Neural crest cell (in vitro differentiated cells): ENCODE measurements at regions not wholly inside any gene's neighbourhood (a gene's known extent, or its start where the extent isn't known, plus 50 kb on each side); places are given as distances from the start of the nearest gene placed in this dataset.

Source experiments
- DNase-seq: peaks from one replicate; pipeline ENCODE4 v3.0.0; 2021; ENCODE audit warnings: low read depth, mixed read lengths, low spot score
- H3K27ac Mint-ChIP-seq: one replicate; pipeline ENCODE4 v1.8.0; 2021; ENCODE audit warnings: mild to moderate bottlenecking, mixed read lengths; ENCODE audit not compliant: unreplicated experiment
- H3K27me3 Mint-ChIP-seq: 2 replicates; pipeline ENCODE4 v1.8.0; 2021; ENCODE audit warnings: low read depth, mild to moderate bottlenecking, mixed read lengths
- H3K36me3 Mint-ChIP-seq: 2 replicates; pipeline ENCODE4 v1.8.0; 2021; ENCODE audit warnings: low read depth, mild to moderate bottlenecking, mixed read lengths
- H3K4me1 Mint-ChIP-seq: 2 replicates; pipeline ENCODE4 v1.8.0; 2021; ENCODE audit warnings: mixed read lengths
- H3K4me3 Mint-ChIP-seq: one replicate; pipeline ENCODE4 v1.8.0; 2021; ENCODE audit warnings: mild to moderate bottlenecking, mixed read lengths
- H3K9me3 Mint-ChIP-seq: 2 replicates; pipeline ENCODE4 v1.8.0; 2021; ENCODE audit warnings: mixed read lengths
- CTCF ChIP-seq: fragments of 200-600 bp; sonication (generic); conservative IDR thresholded peaks from 2 replicates; pipeline ENCODE4 v1.5.0; 2021; ENCODE audit warnings: antibody characterized with exemption, mild to moderate bottlenecking

GRCh38 chr15:70188286-70188685 lies 90.6 kb upstream of the TLE3 start:
- Mint-ChIP-seq H3K27me3 (peaks cover under 1% of the 10 kb centered on the region), H3K27ac (no peak overlapping the region), H3K4me3 (no peak overlapping the region), H3K4me1 (peaks cover 16% of the 10 kb centered on the region), H3K9me3 (peaks cover 3% of the 10 kb centered on the region), H3K36me3 (no peaks in the 10 kb centered on the region)
- TF ChIP-seq CTCF: no peak
- DNase-seq: no peak

GRCh38 chr15:70187331-70187730 lies 89.6 kb upstream of the TLE3 start:
- peaks cover 7% of the 10 kb centered on the region for H3K4me1 Mint-ChIP-seq
- H3K27me3 Mint-ChIP-seq: no peaks in the 10 kb centered on the region
- TF ChIP-seq CTCF: no peak
- H3K27ac Mint-ChIP-seq: no peak overlapping the region
- DNase-seq: no peak
- no peaks in the 10 kb centered on the region for H3K36me3 Mint-ChIP-seq
- H3K9me3 Mint-ChIP-seq: peaks cover 3% of the 10 kb centered on the region
- H3K4me3 Mint-ChIP-seq: no peak overlapping the region

GRCh38 chr15:70186152-70186551 lies 88.4 kb upstream of the TLE3 start:
- Mint-ChIP-seq H3K36me3 (no peaks in the 10 kb centered on the region), H3K27me3 (no peaks in the 10 kb centered on the region), H3K9me3 (no peaks in the 10 kb centered on the region), H3K4me3 (no peak overlapping the region), H3K27ac (no peak overlapping the region), H3K4me1 (peaks cover 11% of the 10 kb centered on the region)
- no peak for TF ChIP-seq CTCF
- no peak for DNase-seq

GRCh38 chr15:70185251-70185711 lies 87.6 kb upstream of the TLE3 start:
- H3K4me1 Mint-ChIP-seq: peaks cover 11% of the 10 kb centered on the region
- no peak overlapping the region for H3K27ac Mint-ChIP-seq
- H3K36me3 Mint-ChIP-seq: no peaks in the 10 kb centered on the region
- no peak overlapping the region for H3K4me3 Mint-ChIP-seq
- no peak for DNase-seq
- H3K9me3 Mint-ChIP-seq: no peaks in the 10 kb centered on the region
- no peak for TF ChIP-seq CTCF
- H3K27me3 Mint-ChIP-seq: peaks cover 3% of the 10 kb centered on the region

DNA sequence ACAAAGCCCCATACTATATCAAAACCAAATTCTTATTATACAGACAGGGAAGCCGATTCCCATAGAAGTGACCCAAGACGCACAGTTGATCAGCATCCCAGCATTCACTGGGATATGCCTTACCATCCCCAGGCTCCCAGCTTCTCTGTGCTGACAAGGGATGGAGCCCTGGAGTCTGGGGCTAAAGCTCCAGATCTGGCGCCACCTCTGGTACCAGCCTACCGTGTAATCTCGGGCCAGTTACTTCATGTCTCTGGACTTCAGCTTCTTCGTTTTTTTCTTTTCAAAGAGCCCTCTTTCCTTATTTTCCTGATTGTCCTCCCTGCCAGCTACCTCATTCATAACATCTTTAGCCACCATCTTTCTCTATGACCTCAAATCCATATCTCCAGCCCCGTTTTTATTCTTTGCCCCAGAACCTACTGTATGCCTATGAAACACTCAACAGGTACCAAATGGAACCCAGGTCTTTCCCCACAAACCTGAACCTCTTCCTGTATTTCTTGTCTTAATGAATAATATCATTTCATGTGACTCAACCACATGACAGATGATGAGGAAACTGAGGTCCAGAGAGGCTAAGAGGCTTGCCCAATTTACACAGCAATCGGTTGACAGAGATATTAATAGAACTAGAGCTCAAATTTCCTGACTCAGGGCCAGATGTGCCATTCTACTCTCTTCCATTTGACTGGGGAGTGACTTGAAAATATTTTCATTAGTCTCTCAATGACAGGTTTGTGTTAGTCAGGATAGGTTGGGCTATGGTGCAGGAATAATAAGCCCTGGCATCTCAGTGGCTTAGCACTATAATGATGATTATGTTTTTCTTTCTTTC lies 85.4 kb upstream of the TLE3 start:
- Mint-ChIP-seq H3K27me3 (peaks cover 3% of the 10 kb centered on the region), H3K36me3 (no peaks in the 10 kb centered on the region), H3K27ac (no peak overlapping the region), H3K4me1 (peaks cover 11% of the 10 kb centered on the region), H3K4me3 (no peak overlapping the region), H3K9me3 (no peaks in the 10 kb centered on the region)
- no peak for TF ChIP-seq CTCF
- no peak for DNase-seq
